ENCODE measurements at regions not wholly inside any gene's neighbourhood (a gene's known extent, or its start where the extent isn't known, plus 50 kb on each side); places are given as distances from the start of the nearest gene placed in this dataset.
"Not testable (repeated sequence)": the region's sequence is repeated elsewhere in the genome, so short reads cannot be mapped to it uniquely, and the experiment has no call there.

- DNase-seq: no peak
Measured at GRCh38 chr5:162811071-162811470, 626.3 kb upstream of the CCNG1 start.

GRCh38 chr5:162816816-162817215 lies 620.6 kb upstream of the CCNG1 start:
- DNase-seq: no peak

GRCh38 chr5:162817364-162817763 lies 620.0 kb upstream of the CCNG1 start:
- no peak for DNase-seq

- DNase-seq: not testable (repeated sequence)
Measured at GRCh38 chr5:162821664-162822063, 615.7 kb upstream of the CCNG1 start.

GRCh38 chr5:162824360-162824759 lies 613.0 kb upstream of the CCNG1 start:
- DNase-seq: no peak

- no peak for DNase-seq
Measured at GRCh38 chr5:162837155-162837554, 600.2 kb upstream of the CCNG1 start.

- no peak for DNase-seq
Measured at GRCh38 chr5:162842727-162843126, 594.7 kb upstream of the CCNG1 start.

- DNase-seq: no peak
Measured at GRCh38 chr5:162852134-162852533, 585.3 kb upstream of the CCNG1 start.

GRCh38 chr5:162858770-162859169 lies 578.6 kb upstream of the CCNG1 start:
- no peak for DNase-seq

GRCh38 chr5:162870966-162871365 lies 566.4 kb upstream of the CCNG1 start:
- DNase-seq: no peak

GRCh38 chr5:162882629-162883028 lies 554.8 kb upstream of the CCNG1 start:
- no peak for DNase-seq

- DNase-seq: no peak
Measured at GRCh38 chr5:162886717-162887116, 550.7 kb upstream of the CCNG1 start.

GRCh38 chr5:162888268-162888667 lies 549.1 kb upstream of the CCNG1 start:
- DNase-seq: no peak

GRCh38 chr5:162911873-162912272 lies 525.5 kb upstream of the CCNG1 start:
- DNase-seq: no peak

- DNase-seq: no peak
Measured at GRCh38 chr5:162916368-162916767, 521.0 kb upstream of the CCNG1 start.

GRCh38 chr5:162929104-162929503 lies 508.3 kb upstream of the CCNG1 start:
- DNase-seq: no peak

GRCh38 chr5:162931501-162931900 lies 505.9 kb upstream of the CCNG1 start:
- no peak for DNase-seq

GRCh38 chr5:162939991-162940390 lies 497.4 kb upstream of the CCNG1 start:
- no peak for DNase-seq

- no peak for DNase-seq
Measured at GRCh38 chr5:162948677-162949076, 488.7 kb upstream of the CCNG1 start.

- no peak for DNase-seq
Measured at GRCh38 chr5:162956570-162956969, 480.8 kb upstream of the CCNG1 start.

- not testable (repeated sequence) for DNase-seq
Measured at GRCh38 chr5:162964144-162964543, 473.3 kb upstream of the CCNG1 start.

GRCh38 chr5:162990063-162990462 lies 447.3 kb upstream of the CCNG1 start:
- no peak for DNase-seq

- no peak for DNase-seq
Measured at GRCh38 chr5:162990856-162991497, 446.4 kb upstream of the CCNG1 start.

- no peak for DNase-seq
Measured at GRCh38 chr5:162995568-162995967, 441.8 kb upstream of the CCNG1 start.

- DNase-seq: no peak
Measured at GRCh38 chr5:162996053-162996452, 441.3 kb upstream of the CCNG1 start.
